ENCODE measurements at regions not wholly inside any gene's neighbourhood (a gene's known extent, or its start where the extent isn't known, plus 50 kb on each side); places are given as distances from the start of the nearest gene placed in this dataset.

DNA sequence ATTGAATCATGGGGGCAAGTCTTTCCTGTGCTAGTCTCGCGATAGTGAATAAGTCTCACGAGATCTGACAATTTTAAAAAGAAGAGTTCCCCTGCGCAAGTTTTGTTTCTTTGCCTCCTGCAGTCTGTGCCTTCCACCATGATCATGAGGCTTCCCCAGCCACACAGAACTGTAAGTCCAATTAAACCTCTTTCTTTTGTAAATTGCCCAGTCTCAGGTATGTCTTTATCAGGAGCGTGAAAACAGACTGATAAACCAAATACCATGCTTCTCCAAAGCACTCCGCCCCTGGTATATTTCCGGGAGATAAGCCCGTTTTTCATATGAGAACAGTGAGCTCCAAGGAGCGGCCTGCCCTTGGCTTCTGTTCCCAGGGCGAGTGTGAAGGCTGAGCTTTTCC is 118.9 kb downstream of the EVX1 start:
- TF ChIP-seq, protein P1, sequence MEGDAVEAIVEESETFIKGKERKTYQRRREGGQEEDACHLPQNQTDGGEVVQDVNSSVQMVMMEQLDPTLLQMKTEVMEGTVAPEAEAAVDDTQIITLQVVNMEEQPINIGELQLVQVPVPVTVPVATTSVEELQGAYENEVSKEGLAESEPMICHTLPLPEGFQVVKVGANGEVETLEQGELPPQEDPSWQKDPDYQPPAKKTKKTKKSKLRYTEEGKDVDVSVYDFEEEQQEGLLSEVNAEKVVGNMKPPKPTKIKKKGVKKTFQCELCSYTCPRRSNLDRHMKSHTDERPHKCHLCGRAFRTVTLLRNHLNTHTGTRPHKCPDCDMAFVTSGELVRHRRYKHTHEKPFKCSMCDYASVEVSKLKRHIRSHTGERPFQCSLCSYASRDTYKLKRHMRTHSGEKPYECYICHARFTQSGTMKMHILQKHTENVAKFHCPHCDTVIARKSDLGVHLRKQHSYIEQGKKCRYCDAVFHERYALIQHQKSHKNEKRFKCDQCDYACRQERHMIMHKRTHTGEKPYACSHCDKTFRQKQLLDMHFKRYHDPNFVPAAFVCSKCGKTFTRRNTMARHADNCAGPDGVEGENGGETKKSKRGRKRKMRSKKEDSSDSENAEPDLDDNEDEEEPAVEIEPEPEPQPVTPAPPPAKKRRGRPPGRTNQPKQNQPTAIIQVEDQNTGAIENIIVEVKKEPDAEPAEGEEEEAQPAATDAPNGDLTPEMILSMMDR (IDR thresholded peaks at IDR 0.05), result no peak
- TF ChIP-seq EZH2 (IDR thresholded peaks at IDR 0.05) (no peak), EZH2phosphoT487 (IDR thresholded peaks at IDR 0.05) (no peak)

All from neural progenitor cell (in vitro differentiated cells).